ENCODE measurements at regions not wholly inside any gene's neighbourhood (a gene's known extent, or its start where the extent isn't known, plus 50 kb on each side); places are given as distances from the start of the nearest gene placed in this dataset.

DNA sequence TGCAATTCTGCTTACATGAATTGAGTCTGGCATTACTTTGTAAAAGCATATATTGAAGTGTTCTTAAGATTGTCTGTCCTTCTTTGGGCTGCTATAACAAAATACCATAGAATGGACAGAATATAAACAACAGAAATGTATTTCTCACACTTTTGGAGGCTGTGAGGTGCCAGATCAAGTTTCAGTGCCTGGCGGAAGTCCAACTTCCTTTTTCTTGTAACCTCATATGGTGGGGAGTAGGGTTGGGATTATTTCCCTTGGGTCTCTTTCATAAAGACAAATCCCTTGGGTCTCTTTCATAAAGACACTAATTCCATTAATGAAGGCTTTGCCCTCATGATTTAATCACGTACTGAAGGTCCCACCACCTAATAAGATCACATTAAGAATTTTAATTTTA lies 199.3 kb upstream of the GRID2 start:
- H3K9me3 ChIP-seq (ENCODE audit: control insufficient read depth, insufficient read depth, low read length), result no peaks in the 10 kb centered on the region
- no peaks in the 10 kb centered on the region for H3K36me3 ChIP-seq (ENCODE audit: control insufficient read depth, insufficient read depth, low read length)
- no peaks in the 10 kb centered on the region for H3K27me3 ChIP-seq (ENCODE audit: control insufficient read depth, insufficient read depth, low read length)
- H3K4me3 ChIP-seq (ENCODE audit: low read depth, low read length), result no peak overlapping the region
- no peak overlapping the region for H3K9ac ChIP-seq (ENCODE audit: low read depth, low read length)
- H3K27ac ChIP-seq (ENCODE audit: low read depth, low read length), result no peak overlapping the region
- H3K4me1 ChIP-seq (ENCODE audit: control insufficient read depth, insufficient read depth, low read length), result 0 out of 2 replicates have a peak, but pooled peaks cover 3% of the 10 kb centered on the region

DNA sequence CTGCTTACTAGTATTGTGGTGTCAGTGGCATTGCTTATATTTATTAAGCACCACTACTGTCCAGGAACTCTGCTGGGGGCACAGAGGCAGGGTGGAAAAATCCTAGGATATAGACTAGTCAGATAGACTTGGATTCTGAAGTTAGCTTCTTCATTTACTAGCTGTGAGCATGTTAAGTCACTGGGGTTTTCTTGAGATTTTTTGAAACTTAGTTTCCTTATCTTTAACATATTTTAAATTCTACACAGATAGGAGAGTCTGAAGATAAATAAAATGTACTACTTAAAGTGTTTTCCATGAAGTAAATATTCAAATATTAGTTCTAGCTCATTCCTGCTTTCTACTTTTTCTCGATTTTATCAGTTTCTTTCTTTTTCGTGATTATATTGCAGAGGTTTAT lies 196.9 kb upstream of the GRID2 start:
- H3K36me3 ChIP-seq (ENCODE audit: control insufficient read depth, insufficient read depth, low read length), result no peaks in the 10 kb centered on the region
- H3K9ac ChIP-seq (ENCODE audit: low read depth, low read length), result no peak overlapping the region
- H3K4me1 ChIP-seq (ENCODE audit: control insufficient read depth, insufficient read depth, low read length), result peaks cover 7% of the 10 kb centered on the region; the same call in 1 of the 2 replicates
- no peaks in the 10 kb centered on the region for H3K27me3 ChIP-seq (ENCODE audit: control insufficient read depth, insufficient read depth, low read length)
- no peak overlapping the region for H3K27ac ChIP-seq (ENCODE audit: low read depth, low read length)
- H3K9me3 ChIP-seq (ENCODE audit: control insufficient read depth, insufficient read depth, low read length), result no peaks in the 10 kb centered on the region
- H3K4me3 ChIP-seq (ENCODE audit: low read depth, low read length), result no peak overlapping the region

DNA sequence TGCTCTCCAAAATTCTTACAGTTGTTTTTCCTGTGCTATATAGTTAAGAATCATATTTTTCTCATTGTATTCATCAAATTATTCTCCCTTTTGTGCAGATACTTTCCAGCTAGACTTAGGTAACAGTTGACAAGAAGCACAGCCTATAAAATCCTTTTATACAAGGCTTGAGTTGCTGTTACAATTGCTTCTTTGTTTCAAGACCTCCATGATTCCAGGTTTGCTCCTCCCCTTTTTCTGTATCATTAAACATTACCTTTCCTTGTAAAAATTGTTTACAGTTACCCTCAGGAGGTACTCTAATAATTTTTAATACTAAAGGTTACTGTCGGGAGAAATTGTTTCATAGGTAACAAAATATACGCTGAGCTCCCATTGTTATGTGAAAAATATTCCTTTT lies 192.3 kb upstream of the GRID2 start:
- Histone ChIP-seq H3K9ac (ENCODE audit: low read depth, low read length) (no peak overlapping the region), H3K36me3 (ENCODE audit: control insufficient read depth, insufficient read depth, low read length) (no peaks in the 10 kb centered on the region), H3K27ac (ENCODE audit: low read depth, low read length) (no peak overlapping the region), H3K9me3 (ENCODE audit: control insufficient read depth, insufficient read depth, low read length) (no peaks in the 10 kb centered on the region), H3K4me1 (ENCODE audit: control insufficient read depth, insufficient read depth, low read length) (peaks cover 7% of the 10 kb centered on the region; the same call in 1 of the 2 replicates), H3K4me3 (ENCODE audit: low read depth, low read length) (no peak overlapping the region), H3K27me3 (ENCODE audit: control insufficient read depth, insufficient read depth, low read length) (no peaks in the 10 kb centered on the region)

DNA sequence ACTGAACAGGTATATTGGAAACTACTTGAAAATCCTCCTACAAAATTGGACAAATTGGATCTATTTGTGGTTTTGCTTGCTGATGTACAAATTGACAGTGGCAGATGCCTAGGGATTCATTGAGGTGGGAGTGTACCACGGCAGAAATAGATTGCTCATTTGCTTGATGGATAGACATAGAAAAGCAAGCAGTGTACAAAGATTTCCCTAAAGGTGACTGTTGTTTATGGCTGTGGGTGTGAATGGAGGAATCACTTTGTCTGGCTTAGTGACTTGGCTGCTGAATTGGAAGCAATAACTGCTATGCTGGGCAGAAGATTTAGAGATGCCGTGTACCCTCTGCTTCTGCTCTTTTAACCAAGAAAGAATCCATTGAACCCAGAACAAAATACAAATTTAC lies 191.0 kb upstream of the GRID2 start:
- Histone ChIP-seq H3K27me3 (ENCODE audit: control insufficient read depth, insufficient read depth, low read length) (no peaks in the 10 kb centered on the region), H3K4me1 (ENCODE audit: control insufficient read depth, insufficient read depth, low read length) (peaks cover 7% of the 10 kb centered on the region; the same call in 1 of the 2 replicates), H3K4me3 (ENCODE audit: low read depth, low read length) (no peak overlapping the region), H3K27ac (ENCODE audit: low read depth, low read length) (no peak overlapping the region), H3K9me3 (ENCODE audit: control insufficient read depth, insufficient read depth, low read length) (no peaks in the 10 kb centered on the region), H3K9ac (ENCODE audit: low read depth, low read length) (no peak overlapping the region), H3K36me3 (ENCODE audit: control insufficient read depth, insufficient read depth, low read length) (no peaks in the 10 kb centered on the region)

DNA sequence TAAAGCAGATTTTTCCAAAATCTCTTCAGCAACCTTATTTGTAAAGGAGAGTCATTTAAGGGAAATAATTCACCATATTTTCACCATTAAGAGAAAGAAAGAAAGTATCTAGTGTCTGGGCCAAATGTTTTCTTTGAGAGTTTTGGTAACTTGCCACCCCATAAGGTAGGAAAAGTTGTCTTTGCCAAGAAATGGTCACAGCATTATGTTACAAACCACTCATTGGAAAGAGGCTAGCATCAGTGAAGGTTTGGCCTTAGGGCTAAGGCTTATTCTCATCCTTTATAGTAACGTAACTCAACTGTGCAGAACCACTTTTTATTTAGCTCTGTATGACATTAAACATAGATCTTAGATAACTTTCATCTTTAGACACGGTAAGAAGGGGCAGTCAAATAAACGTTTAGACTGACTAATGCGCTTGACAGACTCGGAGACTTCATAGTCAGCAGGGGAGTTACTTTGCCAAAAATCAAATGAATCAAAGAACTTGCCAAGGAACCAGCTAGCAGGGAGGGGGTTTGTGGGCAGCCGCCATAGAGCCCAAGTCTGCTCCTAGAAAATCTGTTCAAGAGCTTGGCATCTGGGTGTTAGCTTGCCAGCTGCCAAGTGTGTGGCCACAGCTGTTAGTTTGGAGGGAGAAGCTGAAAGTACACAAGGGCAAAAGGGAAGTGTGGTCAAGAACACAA lies 182.8 kb upstream of the GRID2 start:
- H3K9me3 ChIP-seq (ENCODE audit: control insufficient read depth, insufficient read depth, low read length), result no peaks in the 10 kb centered on the region
- no peaks in the 10 kb centered on the region for H3K27me3 ChIP-seq (ENCODE audit: control insufficient read depth, insufficient read depth, low read length)
- no peak overlapping the region for H3K27ac ChIP-seq (ENCODE audit: low read depth, low read length)
- H3K36me3 ChIP-seq (ENCODE audit: control insufficient read depth, insufficient read depth, low read length), result no peaks in the 10 kb centered on the region
- no peak overlapping the region for H3K4me3 ChIP-seq (ENCODE audit: low read depth, low read length)
- H3K4me1 ChIP-seq (ENCODE audit: control insufficient read depth, insufficient read depth, low read length), result no peaks in the 10 kb centered on the region
- H3K9ac ChIP-seq (ENCODE audit: low read depth, low read length), result no peak overlapping the region

DNA sequence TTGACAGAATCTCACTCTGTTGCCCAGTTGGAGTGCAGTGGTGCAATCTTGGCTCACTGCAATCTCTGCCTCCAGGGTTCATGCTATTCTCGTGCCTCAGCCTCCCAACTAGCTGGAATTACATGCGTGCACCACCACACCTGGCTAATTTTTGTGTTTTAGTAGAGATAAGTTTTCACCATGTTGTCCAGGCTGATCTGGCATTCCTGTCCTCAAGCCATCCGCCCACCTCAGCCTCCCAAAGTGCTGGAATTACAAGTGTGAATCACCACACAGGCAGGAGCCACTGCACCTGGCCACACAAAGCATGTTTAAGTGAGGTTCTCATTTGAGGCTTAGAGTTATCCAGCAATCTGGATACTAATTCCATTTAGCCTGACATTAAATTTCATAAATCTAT lies 180.9 kb upstream of the GRID2 start:
- Histone ChIP-seq H3K9me3 (ENCODE audit: control insufficient read depth, insufficient read depth, low read length) (no peaks in the 10 kb centered on the region), H3K36me3 (ENCODE audit: control insufficient read depth, insufficient read depth, low read length) (no peaks in the 10 kb centered on the region), H3K27ac (ENCODE audit: low read depth, low read length) (no peak overlapping the region), H3K27me3 (ENCODE audit: control insufficient read depth, insufficient read depth, low read length) (no peaks in the 10 kb centered on the region), H3K4me1 (ENCODE audit: control insufficient read depth, insufficient read depth, low read length) (no peaks in the 10 kb centered on the region), H3K4me3 (ENCODE audit: low read depth, low read length) (no peak overlapping the region), H3K9ac (ENCODE audit: low read depth, low read length) (no peak overlapping the region)

DNA sequence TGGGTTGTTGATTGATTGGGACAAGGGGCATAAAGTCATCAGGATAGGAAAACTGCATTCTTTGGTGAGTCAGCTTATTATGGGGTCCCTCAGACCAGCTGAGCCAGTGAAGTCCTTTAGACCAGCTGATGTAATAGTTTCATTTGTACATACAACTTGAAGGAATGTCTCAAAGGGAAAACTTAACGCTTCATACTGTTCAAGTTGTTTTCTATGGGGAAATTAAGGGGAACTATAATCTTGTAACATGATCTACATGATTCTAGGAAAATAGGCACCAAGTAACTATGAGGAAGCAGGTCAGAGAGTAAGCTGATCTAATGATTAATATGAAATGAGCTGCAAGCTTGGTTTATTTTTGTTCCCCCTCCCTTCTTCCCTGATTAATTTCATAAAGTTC lies 175.1 kb upstream of the GRID2 start:
- no peak overlapping the region for H3K27ac ChIP-seq (ENCODE audit: low read depth, low read length)
- no peaks in the 10 kb centered on the region for H3K27me3 ChIP-seq (ENCODE audit: control insufficient read depth, insufficient read depth, low read length)
- no peaks in the 10 kb centered on the region for H3K36me3 ChIP-seq (ENCODE audit: control insufficient read depth, insufficient read depth, low read length)
- H3K9ac ChIP-seq (ENCODE audit: low read depth, low read length), result no peak overlapping the region
- H3K9me3 ChIP-seq (ENCODE audit: control insufficient read depth, insufficient read depth, low read length), result no peaks in the 10 kb centered on the region
- no peak overlapping the region for H3K4me3 ChIP-seq (ENCODE audit: low read depth, low read length)
- no peaks in the 10 kb centered on the region for H3K4me1 ChIP-seq (ENCODE audit: control insufficient read depth, insufficient read depth, low read length)

DNA sequence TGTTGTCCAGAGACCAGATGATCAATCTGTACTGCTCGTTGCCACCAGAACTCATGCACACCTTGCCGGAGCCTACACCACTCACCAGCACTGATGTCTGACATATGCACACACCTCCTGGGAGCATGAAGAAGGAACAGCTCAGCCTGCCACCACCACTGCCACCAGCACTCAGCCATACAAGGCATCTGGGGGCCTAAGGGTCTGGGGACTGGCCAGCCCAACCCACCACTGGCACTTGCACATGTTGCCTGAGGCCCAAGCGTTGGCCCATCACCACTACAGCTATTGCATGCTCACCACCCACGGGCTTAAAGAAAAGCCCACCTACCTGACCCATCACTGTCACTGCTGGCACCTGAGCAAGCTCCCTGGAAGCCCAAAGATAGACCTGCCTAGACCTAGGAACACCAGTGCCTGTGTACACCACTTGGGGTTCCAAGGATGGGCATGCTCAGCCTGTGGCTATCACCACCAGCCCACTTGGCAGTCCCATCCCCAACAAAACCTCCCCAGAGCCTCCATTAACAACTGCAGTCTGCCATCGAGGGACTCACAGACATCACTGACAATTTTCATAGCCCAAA lies 174.3 kb upstream of the GRID2 start:
- Histone ChIP-seq H3K4me3 (ENCODE audit: low read depth, low read length) (no peak overlapping the region), H3K27ac (ENCODE audit: low read depth, low read length) (no peak overlapping the region), H3K9ac (ENCODE audit: low read depth, low read length) (no peak overlapping the region), H3K36me3 (ENCODE audit: control insufficient read depth, insufficient read depth, low read length) (no peaks in the 10 kb centered on the region), H3K9me3 (ENCODE audit: control insufficient read depth, insufficient read depth, low read length) (no peaks in the 10 kb centered on the region), H3K4me1 (ENCODE audit: control insufficient read depth, insufficient read depth, low read length) (no peaks in the 10 kb centered on the region), H3K27me3 (ENCODE audit: control insufficient read depth, insufficient read depth, low read length) (no peaks in the 10 kb centered on the region)

DNA sequence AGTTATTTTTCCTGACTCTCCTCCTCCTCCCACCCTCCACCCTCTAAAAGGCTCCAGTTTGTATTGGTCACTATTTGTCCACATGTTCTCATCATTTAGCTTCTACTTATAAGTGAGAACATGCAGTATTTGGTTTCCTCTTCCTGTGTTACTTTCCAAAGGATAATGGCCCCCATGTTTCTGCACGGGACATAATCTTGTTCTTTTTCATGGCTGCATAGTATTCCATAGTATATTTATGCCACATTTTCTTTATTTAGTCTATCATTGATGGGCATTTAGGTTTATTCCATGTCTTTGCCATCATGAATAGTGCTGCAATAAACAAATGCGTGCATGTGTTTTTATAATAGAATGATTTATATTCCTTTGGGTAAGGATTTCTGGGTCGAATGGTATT lies 167.3 kb upstream of the GRID2 start:
- 0 out of 2 replicates have a peak, but pooled peaks cover 3% of the 10 kb centered on the region for H3K9me3 ChIP-seq (ENCODE audit: control insufficient read depth, insufficient read depth, low read length)
- H3K4me3 ChIP-seq (ENCODE audit: low read depth, low read length), result no peak overlapping the region
- no peak overlapping the region for H3K27ac ChIP-seq (ENCODE audit: low read depth, low read length)
- H3K4me1 ChIP-seq (ENCODE audit: control insufficient read depth, insufficient read depth, low read length), result no peaks in the 10 kb centered on the region
- no peak overlapping the region for H3K9ac ChIP-seq (ENCODE audit: low read depth, low read length)
- no peaks in the 10 kb centered on the region for H3K27me3 ChIP-seq (ENCODE audit: control insufficient read depth, insufficient read depth, low read length)
- H3K36me3 ChIP-seq (ENCODE audit: control insufficient read depth, insufficient read depth, low read length), result no peaks in the 10 kb centered on the region

DNA sequence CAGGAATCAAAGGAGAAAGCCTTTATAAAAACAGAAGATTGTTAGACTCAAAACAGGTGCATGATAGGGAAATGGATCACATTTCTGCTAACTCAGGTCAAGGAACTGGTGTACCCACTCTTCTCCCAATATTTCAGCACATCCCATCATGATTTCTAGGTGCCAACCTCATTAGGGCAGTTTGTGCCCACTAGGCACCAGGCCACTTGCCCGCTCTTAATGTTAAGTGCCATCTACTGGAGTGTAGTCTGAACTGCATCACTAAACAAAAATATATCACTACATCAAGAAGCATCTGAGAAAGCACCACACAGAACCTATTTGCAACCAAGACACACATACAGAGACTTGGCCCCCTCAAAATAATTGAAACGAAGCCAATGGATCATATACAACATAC lies 140.4 kb upstream of the GRID2 start:
- H3K27me3 ChIP-seq (ENCODE audit: control insufficient read depth, insufficient read depth, low read length), result no peaks in the 10 kb centered on the region
- no peaks in the 10 kb centered on the region for H3K36me3 ChIP-seq (ENCODE audit: control insufficient read depth, insufficient read depth, low read length)
- H3K4me3 ChIP-seq (ENCODE audit: low read depth, low read length), result no peak overlapping the region
- no peak overlapping the region for H3K9ac ChIP-seq (ENCODE audit: low read depth, low read length)
- no peak overlapping the region for H3K27ac ChIP-seq (ENCODE audit: low read depth, low read length)
- H3K4me1 ChIP-seq (ENCODE audit: control insufficient read depth, insufficient read depth, low read length), result 0 out of 2 replicates have a peak, but pooled peaks cover 4% of the 10 kb centered on the region
- H3K9me3 ChIP-seq (ENCODE audit: control insufficient read depth, insufficient read depth, low read length), result peaks cover 10% of the 10 kb centered on the region

DNA sequence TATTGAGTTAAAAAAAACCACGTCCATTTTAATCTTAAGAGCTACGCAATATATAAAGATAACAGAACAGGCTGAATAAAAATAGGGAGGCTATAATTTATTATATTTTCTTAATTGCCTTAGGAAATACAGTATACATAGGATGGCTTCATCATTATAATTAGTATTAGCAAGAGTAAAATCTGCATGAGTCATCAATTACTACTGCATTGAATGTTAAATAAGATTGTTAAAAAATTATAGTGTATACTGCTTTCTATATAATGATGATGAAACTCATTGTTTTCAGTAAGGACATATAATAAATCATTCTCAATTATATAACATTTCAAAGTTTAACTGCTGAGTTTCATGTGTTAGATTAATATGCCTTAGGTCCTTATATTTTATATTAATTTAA lies 133.4 kb upstream of the GRID2 start:
- H3K27me3 ChIP-seq (ENCODE audit: control insufficient read depth, insufficient read depth, low read length), result no peaks in the 10 kb centered on the region
- H3K27ac ChIP-seq (ENCODE audit: low read depth, low read length), result no peak overlapping the region
- H3K36me3 ChIP-seq (ENCODE audit: control insufficient read depth, insufficient read depth, low read length), result no peaks in the 10 kb centered on the region
- H3K4me1 ChIP-seq (ENCODE audit: control insufficient read depth, insufficient read depth, low read length), result 0 out of 2 replicates have a peak, but pooled peaks cover 4% of the 10 kb centered on the region
- H3K9ac ChIP-seq (ENCODE audit: low read depth, low read length), result no peak overlapping the region
- H3K4me3 ChIP-seq (ENCODE audit: low read depth, low read length), result no peak overlapping the region
- peaks cover 10% of the 10 kb centered on the region for H3K9me3 ChIP-seq (ENCODE audit: control insufficient read depth, insufficient read depth, low read length)

Data from HUES48 (cell line).